Effector CD8-positive, alpha-beta T cell (primary cell): ENCODE measurements at regions not wholly inside any gene's neighbourhood (a gene's known extent, or its start where the extent isn't known, plus 50 kb on each side); places are given as distances from the start of the nearest gene placed in this dataset.
"Not testable (repeated sequence)": the region's sequence is repeated elsewhere in the genome, so short reads cannot be mapped to it uniquely, and the experiment has no call there.

Source experiments
- DNase-seq: peaks from one replicate; lab custom pipeline; 2025; lab: John Stamatoyannopoulos, UW

DNA sequence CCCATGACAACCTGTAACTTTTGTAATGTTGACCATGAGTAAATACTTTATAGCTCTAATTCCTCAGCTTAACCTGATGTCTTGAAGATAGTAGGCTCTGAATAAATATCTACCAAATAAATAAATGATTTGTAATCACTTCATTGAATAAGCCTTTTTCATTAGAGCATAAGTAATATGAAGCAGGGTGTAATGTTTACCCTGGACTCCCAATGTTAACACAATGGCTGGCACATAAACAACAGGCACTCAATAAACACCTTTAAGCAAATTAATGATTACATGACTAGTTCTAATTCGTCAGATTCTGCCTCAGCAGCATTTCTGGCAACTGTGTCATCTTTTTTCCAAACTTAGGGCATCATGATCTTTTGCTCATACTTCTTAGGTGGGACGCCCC lies 396.3 kb downstream of the LIG4 start:
- no peak for DNase-seq

- DNase-seq: no peak
Measured at GRCh38 chr13:107817647-107818287, 397.6 kb downstream of the LIG4 start.

GRCh38 chr13:107812014-107812412 lies 403.3 kb downstream of the LIG4 start:
- no peak for DNase-seq

- DNase-seq: no peak
Measured at GRCh38 chr13:107811233-107812013, 403.9 kb downstream of the LIG4 start.

DNA sequence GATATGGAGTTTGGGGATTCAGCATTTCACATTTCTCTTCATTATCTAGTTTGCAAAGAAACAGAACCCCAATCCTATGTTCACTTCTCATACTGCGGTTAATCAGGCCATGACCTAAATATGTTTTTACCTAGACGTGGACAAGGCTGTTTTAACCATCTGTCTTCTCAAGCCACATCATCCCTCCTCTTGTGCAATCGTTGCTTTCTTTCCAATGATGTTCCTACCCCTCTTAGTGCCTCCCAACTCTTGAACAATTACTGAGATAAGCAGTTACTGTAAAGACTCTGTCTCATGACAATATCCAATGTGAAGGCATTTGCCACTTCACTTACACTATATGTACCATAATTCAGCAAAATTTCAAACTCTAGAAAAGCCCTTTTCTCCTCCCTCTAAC lies 406.2 kb downstream of the LIG4 start:
- no peak for DNase-seq

GRCh38 chr13:107808389-107808788 lies 406.9 kb downstream of the LIG4 start:
- no peak for DNase-seq

DNA sequence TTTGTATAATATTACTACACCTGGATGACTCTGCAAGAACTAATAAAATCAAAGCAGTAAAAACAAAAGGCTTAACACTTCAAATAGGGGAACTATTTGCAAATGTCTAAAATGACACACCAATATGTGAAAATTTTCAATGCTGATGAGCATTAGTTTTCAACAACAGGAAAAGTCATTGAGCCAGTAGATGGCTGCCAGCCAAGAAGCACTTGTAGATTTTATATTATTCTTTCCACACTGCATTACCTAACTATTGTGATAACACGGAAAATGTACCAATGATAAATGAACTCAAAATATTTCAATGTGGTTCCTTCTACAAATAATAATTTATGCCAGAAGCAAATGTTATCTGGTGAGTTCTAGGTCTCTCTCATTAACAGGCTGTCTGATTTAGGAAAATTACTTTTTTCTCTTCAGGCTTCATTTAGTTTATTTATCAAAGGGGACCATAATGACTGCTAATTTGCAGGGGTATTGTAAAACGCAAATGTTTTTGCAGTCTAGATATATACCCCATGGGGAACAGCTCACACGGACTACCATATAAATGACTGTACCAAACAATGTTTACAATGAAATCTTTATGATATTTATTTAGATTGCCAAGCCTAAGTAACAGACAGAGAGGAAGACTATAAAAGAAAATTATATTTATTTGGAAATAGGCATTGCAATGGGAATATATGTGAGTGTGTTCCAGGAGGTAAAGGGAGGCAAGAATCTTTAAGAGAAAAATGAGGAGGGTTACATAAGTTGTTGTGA lies 407.8 kb downstream of the LIG4 start:
- DNase-seq: no peak

DNA sequence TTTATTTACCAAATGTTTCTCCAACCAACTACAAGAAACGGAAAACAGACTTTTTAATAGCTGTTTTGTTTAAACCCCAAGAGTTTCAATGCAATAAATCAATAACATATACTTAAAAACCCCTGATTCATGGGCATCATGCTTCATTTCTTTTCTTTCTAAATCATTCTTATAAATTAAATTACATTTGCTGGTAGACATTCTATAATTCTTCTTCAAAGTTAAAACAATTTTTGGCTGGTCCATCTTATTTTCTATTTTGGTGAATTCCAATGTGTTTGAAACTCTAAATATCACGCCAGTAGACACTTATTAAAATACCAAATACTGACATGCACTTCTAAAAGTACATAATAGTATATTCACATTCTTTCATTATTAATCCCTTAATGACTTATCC lies 408.6 kb downstream of the LIG4 start:
- no peak for DNase-seq

DNA sequence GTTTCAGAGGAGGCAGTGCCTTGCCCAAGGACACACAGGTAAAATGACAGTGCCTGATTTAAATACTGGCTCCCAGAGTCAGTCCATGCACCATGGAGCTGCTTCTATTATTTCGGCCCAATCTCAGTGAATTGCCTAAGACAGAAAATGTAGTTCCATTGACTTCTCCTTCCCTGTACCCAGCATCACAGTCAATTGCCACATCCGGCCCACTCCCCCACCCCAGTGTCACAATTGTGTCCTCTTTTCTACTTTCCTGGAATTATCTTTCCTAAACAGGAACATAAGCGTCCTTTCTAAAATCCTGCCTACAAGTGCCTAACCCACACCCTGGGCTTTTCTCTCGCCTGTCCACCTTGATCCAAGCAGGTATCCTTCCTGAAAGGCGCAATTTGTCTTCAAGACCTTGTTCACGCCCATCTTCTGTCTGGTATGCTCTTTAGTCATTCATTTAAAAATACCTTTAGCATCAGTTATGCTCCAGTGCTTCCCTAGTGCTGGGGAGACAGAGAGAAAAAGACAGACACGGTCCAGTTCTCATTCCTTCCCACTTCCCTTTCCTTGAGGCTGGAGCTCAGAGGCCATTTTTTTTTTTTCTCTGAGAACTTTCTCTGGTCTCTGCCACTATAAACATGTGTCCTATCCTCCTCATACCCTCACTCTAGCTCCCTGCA lies 411.4 kb downstream of the LIG4 start:
- no peak for DNase-seq

- no peak for DNase-seq
Measured at GRCh38 chr13:107801621-107802020, 413.7 kb downstream of the LIG4 start.

DNA sequence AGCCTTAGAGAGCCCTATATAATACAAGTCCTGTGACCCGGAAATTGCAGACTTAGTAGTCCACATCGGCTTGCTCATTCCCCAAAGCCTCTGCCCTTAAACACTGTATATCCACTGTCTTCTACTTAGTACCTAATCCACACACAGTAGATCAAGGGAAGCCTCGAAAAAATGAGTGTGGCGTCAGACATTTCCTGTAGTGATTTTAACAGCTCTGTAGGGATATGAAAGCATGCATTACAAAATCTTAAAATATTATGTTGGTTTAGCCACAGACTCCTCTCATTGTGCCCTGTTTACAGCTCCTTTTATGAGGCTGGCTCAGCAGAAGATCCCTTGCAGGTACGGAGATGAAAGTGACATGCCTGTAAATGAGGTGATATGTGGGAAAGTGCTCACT lies 416.3 kb downstream of the LIG4 start:
- DNase-seq: no peak

GRCh38 chr13:107790397-107790796 lies 424.9 kb downstream of the LIG4 start:
- no peak for DNase-seq

DNA sequence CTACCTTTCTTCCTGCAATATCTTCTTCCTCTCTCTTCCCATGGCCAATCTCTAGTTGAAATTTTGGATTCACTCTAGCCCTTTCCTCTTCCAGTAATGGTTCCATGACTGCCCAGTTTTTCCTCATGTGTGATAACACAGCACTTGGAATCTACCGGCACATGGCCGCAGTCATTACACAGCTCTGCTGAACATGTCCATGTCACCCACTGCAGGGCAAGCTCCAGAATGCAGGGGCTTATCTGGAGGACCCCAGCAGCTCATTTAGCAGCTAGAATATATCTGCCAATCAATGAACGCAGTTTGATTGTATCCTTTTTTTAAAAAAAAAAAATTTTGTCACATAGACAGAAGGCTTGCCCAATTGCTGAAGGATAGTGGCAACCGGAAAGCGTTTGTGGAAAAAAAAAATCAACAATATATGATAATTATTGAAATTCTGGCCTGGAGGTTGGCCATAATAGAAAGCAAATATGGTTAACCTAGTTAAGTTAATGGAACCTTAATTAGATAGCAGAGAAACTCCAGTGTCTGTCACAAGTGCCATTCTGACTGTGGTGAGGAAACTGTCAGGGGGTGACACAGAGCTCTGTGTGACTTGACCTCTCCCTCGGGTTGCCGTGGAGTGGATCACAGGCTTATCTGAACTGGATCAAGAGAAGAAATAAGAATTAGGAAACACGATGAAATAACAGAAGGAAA lies 426.7 kb downstream of the LIG4 start:
- no peak for DNase-seq

DNA sequence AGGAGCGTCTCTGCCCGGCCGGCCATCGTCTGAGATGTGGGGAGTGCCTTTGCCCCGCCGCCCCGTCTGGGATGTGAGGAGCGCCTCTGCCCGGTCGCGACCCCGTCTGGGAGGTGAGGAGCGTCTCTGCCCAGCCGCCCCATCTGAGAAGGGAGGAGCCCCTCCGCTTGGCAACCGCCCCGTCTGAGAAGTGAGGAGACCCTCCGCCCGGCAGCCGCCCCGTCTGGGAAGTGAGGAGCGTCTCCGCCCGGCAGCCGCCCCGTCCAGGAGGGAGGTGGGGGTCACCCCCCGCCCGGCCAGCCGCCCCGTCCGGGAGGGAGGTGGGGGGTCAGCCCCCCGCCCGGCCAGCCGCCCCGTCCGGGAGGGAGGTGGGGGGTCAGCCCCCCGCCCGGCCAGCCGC lies 432.7 kb downstream of the LIG4 start:
- not testable (repeated sequence) for DNase-seq

- no peak for DNase-seq
Measured at GRCh38 chr13:107778094-107778493, 437.2 kb downstream of the LIG4 start.

GRCh38 chr13:107770541-107770940 lies 444.8 kb downstream of the LIG4 start:
- DNase-seq: no peak

GRCh38 chr13:107767119-107767518 lies 448.2 kb downstream of the LIG4 start:
- no peak for DNase-seq

GRCh38 chr13:107765724-107766401 lies 449.5 kb downstream of the LIG4 start:
- no peak for DNase-seq

DNA sequence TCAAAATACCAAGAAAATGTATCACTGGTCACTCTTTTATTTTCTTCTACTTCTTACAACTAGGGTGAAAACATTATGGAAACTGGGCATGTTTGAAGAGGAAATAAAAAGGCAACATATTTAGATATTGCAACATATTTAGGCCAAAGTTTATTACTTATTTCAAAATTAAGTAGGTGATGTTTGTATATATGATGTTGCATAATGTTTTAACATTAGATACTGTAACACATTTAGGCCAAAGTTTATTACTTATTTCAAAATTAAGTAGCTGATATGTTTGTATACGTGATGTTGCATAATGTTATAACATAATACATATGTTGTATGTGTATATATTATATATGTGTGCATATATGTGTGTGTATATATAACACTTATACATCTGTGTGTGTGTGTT lies 451.3 kb downstream of the LIG4 start:
- DNase-seq: no peak

DNA sequence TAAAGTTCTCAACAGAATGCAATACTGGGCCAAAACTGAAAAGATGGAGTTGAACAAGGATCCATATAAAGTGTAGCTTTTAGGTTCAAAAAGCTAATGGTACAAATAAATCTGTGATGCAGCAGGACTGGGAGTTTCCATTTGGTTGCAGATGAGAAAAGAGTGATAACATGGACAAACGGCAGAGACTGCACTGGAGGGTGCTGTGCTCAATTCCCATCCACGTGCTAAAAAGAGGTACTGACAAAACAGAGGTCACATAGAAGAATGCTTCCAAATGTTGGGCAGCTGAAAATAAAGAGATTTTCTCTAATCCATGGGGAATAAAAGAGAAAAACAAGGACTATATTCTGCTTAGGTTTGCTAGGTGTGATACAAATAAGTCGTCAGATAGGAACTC lies 461.6 kb downstream of the LIG4 start:
- no peak for DNase-seq

- no peak for DNase-seq
Measured at GRCh38 chr13:107753291-107753690, 462.0 kb downstream of the LIG4 start.
